ENCODE measurements at regions not wholly inside any gene's neighbourhood (a gene's known extent, or its start where the extent isn't known, plus 50 kb on each side); places are given as distances from the start of the nearest gene placed in this dataset.

- no peak overlapping the region for H3K27ac ChIP-seq (ENCODE audit: low read length)
- H3K27me3 ChIP-seq (ENCODE audit: low read depth, low read length): no peaks in the 10 kb centered on the region
- H3K9me3 ChIP-seq (ENCODE audit: control insufficient read depth in 1 of 2, low read length in 2 of 2): no peaks in the 10 kb centered on the region
- no peaks in the 10 kb centered on the region for H3K4me1 ChIP-seq (ENCODE audit: control insufficient read depth in 1 of 2, insufficient read depth in 2 of 2, low read length in 2 of 2)
- H3K36me3 ChIP-seq (ENCODE audit: control insufficient read depth in 1 of 2, insufficient read depth in 2 of 2, low read length in 2 of 2): peaks cover 0 to under 1% of the 10 kb centered on the region in 2 donors
- no peak overlapping the region for H3K4me3 ChIP-seq (ENCODE audit: low read depth in 1 of 2, low read length in 2 of 2)
Measured at GRCh38 chr2:8009010-8009597, 672.8 kb upstream of the ID2 start.

DNA sequence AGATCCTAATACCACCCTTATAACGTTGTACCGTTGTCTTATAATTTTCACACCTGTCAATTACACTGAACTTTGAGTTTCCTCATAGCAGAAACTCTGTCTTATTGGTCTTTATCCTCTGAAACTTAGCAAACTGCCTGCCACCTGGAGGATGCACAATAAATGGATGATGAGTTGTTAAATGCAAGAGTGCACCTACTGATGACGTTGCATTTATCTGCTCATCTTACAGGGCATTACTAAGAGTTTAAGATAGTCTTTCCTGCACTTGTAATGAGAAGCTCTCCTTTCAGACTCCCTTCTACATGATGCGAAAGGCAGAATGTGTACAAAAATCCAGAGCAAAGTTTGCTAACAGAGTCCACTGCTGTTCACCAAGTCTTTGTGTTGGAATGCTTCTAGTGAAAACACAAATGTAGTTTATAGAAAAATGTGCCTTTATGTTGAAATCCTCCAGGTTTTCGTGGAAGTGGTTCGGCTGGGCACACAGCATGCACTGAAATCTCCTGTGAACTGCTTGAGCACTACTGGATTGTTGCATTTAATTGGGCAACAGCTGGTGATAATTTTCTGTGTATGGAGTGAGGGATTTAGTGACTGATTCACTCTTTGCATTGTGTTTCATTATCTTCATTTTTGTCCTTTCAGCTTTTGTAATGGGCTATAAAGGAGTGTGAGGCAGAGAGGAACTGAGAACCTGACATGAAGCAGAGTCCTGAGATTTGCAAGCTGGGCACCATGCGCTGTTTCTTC, 665.8 kb upstream of the ID2 start:
- H3K27ac ChIP-seq (ENCODE audit: low read length): no peak overlapping the region
- no peaks in the 10 kb centered on the region for H3K36me3 ChIP-seq (ENCODE audit: control insufficient read depth in 1 of 2, insufficient read depth in 2 of 2, low read length in 2 of 2)
- no peak overlapping the region for H3K4me3 ChIP-seq (ENCODE audit: low read depth in 1 of 2, low read length in 2 of 2)
- no peaks in the 10 kb centered on the region for H3K27me3 ChIP-seq (ENCODE audit: low read depth, low read length)
- H3K4me1 ChIP-seq (ENCODE audit: control insufficient read depth in 1 of 2, insufficient read depth in 2 of 2, low read length in 2 of 2): no peaks in the 10 kb centered on the region
- H3K9me3 ChIP-seq (ENCODE audit: control insufficient read depth in 1 of 2, low read length in 2 of 2): no peaks in the 10 kb centered on the region

- Histone ChIP-seq H3K9me3 (ENCODE audit: control insufficient read depth in 1 of 2, low read length in 2 of 2) (no peaks in the 10 kb centered on the region), H3K4me1 (ENCODE audit: control insufficient read depth in 1 of 2, insufficient read depth in 2 of 2, low read length in 2 of 2) (no peaks in the 10 kb centered on the region), H3K36me3 (ENCODE audit: control insufficient read depth in 1 of 2, insufficient read depth in 2 of 2, low read length in 2 of 2) (no peaks in the 10 kb centered on the region)
Measured at GRCh38 chr2:8016688-8017087, 665.2 kb upstream of the ID2 start.

GRCh38 chr2:8018956-8019355, 662.9 kb upstream of the ID2 start:
- H3K36me3 ChIP-seq (ENCODE audit: control insufficient read depth in 1 of 2, insufficient read depth in 2 of 2, low read length in 2 of 2): no peaks in the 10 kb centered on the region
- no peaks in the 10 kb centered on the region for H3K9me3 ChIP-seq (ENCODE audit: control insufficient read depth in 1 of 2, low read length in 2 of 2)
- no peaks in the 10 kb centered on the region for H3K4me1 ChIP-seq (ENCODE audit: control insufficient read depth in 1 of 2, insufficient read depth in 2 of 2, low read length in 2 of 2)
- no peak overlapping the region for H3K4me3 ChIP-seq (ENCODE audit: low read depth in 1 of 2, low read length in 2 of 2)
- no peak overlapping the region for H3K27ac ChIP-seq (ENCODE audit: low read length)
- no peaks in the 10 kb centered on the region for H3K27me3 ChIP-seq (ENCODE audit: low read depth, low read length)

More at GRCh38 chr2:8016688-8017087, 665.2 kb upstream of the ID2 start:
- Histone ChIP-seq H3K27ac (ENCODE audit: low read length) (no peak overlapping the region), H3K27me3 (ENCODE audit: low read depth, low read length) (no peaks in the 10 kb centered on the region), H3K4me3 (ENCODE audit: low read depth in 1 of 2, low read length in 2 of 2) (no peak overlapping the region)

- Histone ChIP-seq H3K36me3 (ENCODE audit: control insufficient read depth in 1 of 2, insufficient read depth in 2 of 2, low read length in 2 of 2) (no peaks in the 10 kb centered on the region), H3K27me3 (ENCODE audit: low read depth, low read length) (no peaks in the 10 kb centered on the region), H3K4me3 (ENCODE audit: low read depth in 1 of 2, low read length in 2 of 2) (no peak overlapping the region), H3K9me3 (ENCODE audit: control insufficient read depth in 1 of 2, low read length in 2 of 2) (no peaks in the 10 kb centered on the region), H3K4me1 (ENCODE audit: control insufficient read depth in 1 of 2, insufficient read depth in 2 of 2, low read length in 2 of 2) (no peaks in the 10 kb centered on the region), H3K27ac (ENCODE audit: low read length) (no peak overlapping the region)
Measured at GRCh38 chr2:8019934-8020333, 661.9 kb upstream of the ID2 start.

DNA sequence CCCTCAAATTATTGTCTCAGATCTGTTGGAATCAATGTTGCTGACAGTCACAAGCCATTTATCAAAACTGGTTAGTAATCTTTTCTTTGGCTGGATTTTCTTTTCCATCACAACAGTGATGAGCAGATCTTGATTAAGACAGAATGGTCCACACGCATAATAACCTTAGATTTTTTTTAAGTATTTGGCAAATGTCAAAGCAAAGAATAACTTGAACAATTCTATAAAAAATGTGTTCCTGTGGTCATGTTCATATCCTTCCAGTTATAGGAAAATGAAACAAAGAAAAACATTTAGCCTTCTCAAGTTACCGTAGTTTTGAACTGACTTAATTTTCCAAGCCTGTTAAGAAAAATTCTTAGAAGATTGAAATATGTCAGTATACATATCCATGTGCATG, 659.9 kb upstream of the ID2 start:
- Histone ChIP-seq H3K4me1 (ENCODE audit: control insufficient read depth in 1 of 2, insufficient read depth in 2 of 2, low read length in 2 of 2) (no peaks in the 10 kb centered on the region), H3K4me3 (ENCODE audit: low read depth in 1 of 2, low read length in 2 of 2) (no peak overlapping the region), H3K27ac (ENCODE audit: low read length) (no peak overlapping the region), H3K27me3 (ENCODE audit: low read depth, low read length) (no peaks in the 10 kb centered on the region), H3K9me3 (ENCODE audit: control insufficient read depth in 1 of 2, low read length in 2 of 2) (no peaks in the 10 kb centered on the region), H3K36me3 (ENCODE audit: control insufficient read depth in 1 of 2, insufficient read depth in 2 of 2, low read length in 2 of 2) (no peaks in the 10 kb centered on the region)

- H3K27ac ChIP-seq (ENCODE audit: low read length): no peak overlapping the region
- no peak overlapping the region for H3K4me3 ChIP-seq (ENCODE audit: low read depth in 1 of 2, low read length in 2 of 2)
- H3K36me3 ChIP-seq (ENCODE audit: control insufficient read depth in 1 of 2, insufficient read depth in 2 of 2, low read length in 2 of 2): no peaks in the 10 kb centered on the region
- H3K27me3 ChIP-seq (ENCODE audit: low read depth, low read length): no peaks in the 10 kb centered on the region
- H3K4me1 ChIP-seq (ENCODE audit: control insufficient read depth in 1 of 2, insufficient read depth in 2 of 2, low read length in 2 of 2): no peaks in the 10 kb centered on the region
- no peaks in the 10 kb centered on the region for H3K9me3 ChIP-seq (ENCODE audit: control insufficient read depth in 1 of 2, low read length in 2 of 2)
Measured at GRCh38 chr2:8022908-8023640, 658.8 kb upstream of the ID2 start.

GRCh38 chr2:8024506-8024905, 657.4 kb upstream of the ID2 start:
- Histone ChIP-seq H3K27ac (ENCODE audit: low read length) (no peak overlapping the region), H3K9me3 (ENCODE audit: control insufficient read depth in 1 of 2, low read length in 2 of 2) (no peaks in the 10 kb centered on the region), H3K4me3 (ENCODE audit: low read depth in 1 of 2, low read length in 2 of 2) (no peak overlapping the region), H3K27me3 (ENCODE audit: low read depth, low read length) (no peaks in the 10 kb centered on the region), H3K36me3 (ENCODE audit: control insufficient read depth in 1 of 2, insufficient read depth in 2 of 2, low read length in 2 of 2) (no peaks in the 10 kb centered on the region), H3K4me1 (ENCODE audit: control insufficient read depth in 1 of 2, insufficient read depth in 2 of 2, low read length in 2 of 2) (no peaks in the 10 kb centered on the region)

- Histone ChIP-seq H3K4me3 (ENCODE audit: low read depth in 1 of 2, low read length in 2 of 2) (no peak overlapping the region), H3K27me3 (ENCODE audit: low read depth, low read length) (no peaks in the 10 kb centered on the region), H3K9me3 (ENCODE audit: control insufficient read depth in 1 of 2, low read length in 2 of 2) (no peaks in the 10 kb centered on the region), H3K27ac (ENCODE audit: low read length) (no peak overlapping the region), H3K4me1 (ENCODE audit: control insufficient read depth in 1 of 2, insufficient read depth in 2 of 2, low read length in 2 of 2) (no peaks in the 10 kb centered on the region), H3K36me3 (ENCODE audit: control insufficient read depth in 1 of 2, insufficient read depth in 2 of 2, low read length in 2 of 2) (no peaks in the 10 kb centered on the region)
Measured at GRCh38 chr2:8026381-8026780, 655.5 kb upstream of the ID2 start.

GRCh38 chr2:8027387-8027786, 654.5 kb upstream of the ID2 start:
- Histone ChIP-seq H3K9me3 (ENCODE audit: control insufficient read depth in 1 of 2, low read length in 2 of 2) (no peaks in the 10 kb centered on the region), H3K4me1 (ENCODE audit: control insufficient read depth in 1 of 2, insufficient read depth in 2 of 2, low read length in 2 of 2) (no peaks in the 10 kb centered on the region), H3K36me3 (ENCODE audit: control insufficient read depth in 1 of 2, insufficient read depth in 2 of 2, low read length in 2 of 2) (no peaks in the 10 kb centered on the region), H3K27me3 (ENCODE audit: low read depth, low read length) (no peaks in the 10 kb centered on the region), H3K4me3 (ENCODE audit: low read depth in 1 of 2, low read length in 2 of 2) (no peak overlapping the region), H3K27ac (ENCODE audit: low read length) (no peak overlapping the region)

- Histone ChIP-seq H3K27me3 (ENCODE audit: low read depth, low read length) (no peaks in the 10 kb centered on the region), H3K36me3 (ENCODE audit: control insufficient read depth in 1 of 2, insufficient read depth in 2 of 2, low read length in 2 of 2) (no peaks in the 10 kb centered on the region), H3K4me1 (ENCODE audit: control insufficient read depth in 1 of 2, insufficient read depth in 2 of 2, low read length in 2 of 2) (no peaks in the 10 kb centered on the region), H3K27ac (ENCODE audit: low read length) (no peak overlapping the region), H3K9me3 (ENCODE audit: control insufficient read depth in 1 of 2, low read length in 2 of 2) (no peaks in the 10 kb centered on the region), H3K4me3 (ENCODE audit: low read depth in 1 of 2, low read length in 2 of 2) (no peak overlapping the region)
Measured at GRCh38 chr2:8028036-8028435, 653.8 kb upstream of the ID2 start.

All from muscle layer of duodenum (tissue), 2 donors.